ENCODE measurements at regions not wholly inside any gene's neighbourhood (a gene's known extent, or its start where the extent isn't known, plus 50 kb on each side); places are given as distances from the start of the nearest gene placed in this dataset.

DNA sequence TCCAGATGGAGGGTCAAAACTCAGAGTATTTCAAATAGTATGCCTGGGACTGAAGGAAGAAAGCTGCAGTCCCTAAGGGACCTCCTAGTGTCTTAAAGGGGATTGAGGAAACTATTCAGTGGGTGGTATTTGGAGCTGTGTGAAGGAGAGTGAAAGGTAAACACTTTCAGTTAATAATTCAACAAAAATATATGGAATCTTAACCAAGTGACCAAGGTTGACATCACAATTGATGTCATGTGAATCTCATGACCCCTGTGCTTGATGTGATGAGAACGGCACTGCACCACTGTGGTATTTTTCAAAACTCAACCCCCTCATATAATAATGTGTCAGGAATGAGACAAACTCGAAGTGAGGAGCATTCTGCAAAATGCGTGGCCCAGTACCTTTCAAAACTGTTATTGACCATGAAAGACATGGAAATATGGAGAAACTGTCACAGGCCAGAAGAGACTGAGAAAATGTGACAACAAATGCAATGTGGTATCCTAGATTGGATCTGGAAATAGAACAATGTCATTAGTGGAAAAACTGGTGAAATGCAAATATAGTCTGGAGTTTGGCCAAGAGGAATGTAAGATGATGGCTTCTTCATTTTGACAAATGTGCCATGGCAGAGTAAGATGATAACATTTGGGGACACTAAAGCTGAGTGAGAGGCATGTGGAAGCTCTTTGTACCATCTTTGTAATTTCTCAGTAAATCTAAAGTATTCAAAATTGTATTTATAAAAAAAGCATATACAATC, 553.9 kb downstream of the RFC3 start:
- TF ChIP-seq, protein P1, sequence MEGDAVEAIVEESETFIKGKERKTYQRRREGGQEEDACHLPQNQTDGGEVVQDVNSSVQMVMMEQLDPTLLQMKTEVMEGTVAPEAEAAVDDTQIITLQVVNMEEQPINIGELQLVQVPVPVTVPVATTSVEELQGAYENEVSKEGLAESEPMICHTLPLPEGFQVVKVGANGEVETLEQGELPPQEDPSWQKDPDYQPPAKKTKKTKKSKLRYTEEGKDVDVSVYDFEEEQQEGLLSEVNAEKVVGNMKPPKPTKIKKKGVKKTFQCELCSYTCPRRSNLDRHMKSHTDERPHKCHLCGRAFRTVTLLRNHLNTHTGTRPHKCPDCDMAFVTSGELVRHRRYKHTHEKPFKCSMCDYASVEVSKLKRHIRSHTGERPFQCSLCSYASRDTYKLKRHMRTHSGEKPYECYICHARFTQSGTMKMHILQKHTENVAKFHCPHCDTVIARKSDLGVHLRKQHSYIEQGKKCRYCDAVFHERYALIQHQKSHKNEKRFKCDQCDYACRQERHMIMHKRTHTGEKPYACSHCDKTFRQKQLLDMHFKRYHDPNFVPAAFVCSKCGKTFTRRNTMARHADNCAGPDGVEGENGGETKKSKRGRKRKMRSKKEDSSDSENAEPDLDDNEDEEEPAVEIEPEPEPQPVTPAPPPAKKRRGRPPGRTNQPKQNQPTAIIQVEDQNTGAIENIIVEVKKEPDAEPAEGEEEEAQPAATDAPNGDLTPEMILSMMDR (IDR thresholded peaks at IDR 0.05), result no peak
- no peak for TF ChIP-seq POLR2A (IDR thresholded peaks at IDR 0.05)

Measured in testis (tissue), 2 donors.